CD4-positive, CD25-positive, alpha-beta regulatory T cell (primary cell): ENCODE measurements at regions not wholly inside any gene's neighbourhood (a gene's known extent, or its start where the extent isn't known, plus 50 kb on each side); places are given as distances from the start of the nearest gene placed in this dataset.

Experiments
- ATAC-seq, 2 donors: fragments of 150-1000 bp; cut with Tn5 transposase; one replicate each; pipeline ENCODE4 v1.10.0; 2021; ENCODE audit warnings: low read depth in 2 of 2, moderate number of reproducible peaks in 2 of 2, moderate library complexity in 1 of 2
- DNase-seq, 3 donors: peaks; one replicate each; pipeline versions ENCODE4 v3.0.0 to v3.0.0-alpha.2; 2012 to 2022; ENCODE audit warnings: mixed read lengths in 1 of 3
- H3K27ac ChIP-seq: one replicate; pipeline ENCODE4 v1.7.0; 2013; ENCODE audit warnings: mild to moderate bottlenecking, low read length; ENCODE audit not compliant: insufficient read depth, poor library complexity, severe bottlenecking
- H3K27me3 ChIP-seq: one replicate; pipeline ENCODE4 v1.7.0; 2013; ENCODE audit warnings: low read length; ENCODE audit not compliant: control insufficient read depth, insufficient read depth
- H3K36me3 ChIP-seq: one replicate; pipeline ENCODE4 v1.7.0; 2013; ENCODE audit warnings: mild to moderate bottlenecking, low read length, moderate library complexity; ENCODE audit not compliant: control insufficient read depth, insufficient read depth
- H3K4me1 ChIP-seq: 2 replicates; pipeline ENCODE4 v1.7.0; 2013; ENCODE audit warnings: mild to moderate bottlenecking, low read length; ENCODE audit not compliant: insufficient read depth, control insufficient read depth, poor library complexity, severe bottlenecking
- H3K4me3 ChIP-seq: one replicate; pipeline ENCODE4 v1.7.0; 2013; ENCODE audit warnings: low read depth, mild to moderate bottlenecking, low read length, moderate library complexity
- H3K9me3 ChIP-seq, 2 experiments: 1 replicate in 1 of 2; 2 replicates in 1 of 2; pipeline ENCODE4 v1.7.0; 2013; ENCODE audit warnings: low read length in 2 of 2, mild to moderate bottlenecking in 1 of 2, moderate library complexity in 1 of 2; ENCODE audit not compliant: control insufficient read depth in 2 of 2
- H3K27ac Mint-ChIP-seq, 3 donors: one replicate each; pipeline ENCODE4 v1.8.0; 2020 to 2022; ENCODE audit warnings: mild to moderate bottlenecking in 3 of 3, mixed read lengths in 3 of 3, moderate library complexity in 2 of 3
- H3K27me3 Mint-ChIP-seq: one replicate; pipeline ENCODE4 v1.8.0; 2022; ENCODE audit warnings: mild to moderate bottlenecking, mixed read lengths
- H3K36me3 Mint-ChIP-seq: one replicate; pipeline ENCODE4 v1.8.0; 2020; ENCODE audit warnings: mixed read lengths
- H3K4me1 Mint-ChIP-seq, 4 donors: one replicate each; pipeline ENCODE4 v1.8.0; 2020 to 2022; ENCODE audit warnings: mixed read lengths in 4 of 4, mild to moderate bottlenecking in 1 of 4
- H3K4me3 Mint-ChIP-seq, 4 donors: one replicate each; pipeline ENCODE4 v1.8.0; 2020 to 2022; ENCODE audit warnings: mild to moderate bottlenecking in 4 of 4, mixed read lengths in 4 of 4, moderate library complexity in 3 of 4
- H3K9me3 Mint-ChIP-seq, 7 donors: one replicate each; pipeline ENCODE4 v1.8.0; 2020 to 2022; ENCODE audit warnings: mixed read lengths in 7 of 7, mild to moderate bottlenecking in 3 of 7, moderate library complexity in 2 of 7

DNA sequence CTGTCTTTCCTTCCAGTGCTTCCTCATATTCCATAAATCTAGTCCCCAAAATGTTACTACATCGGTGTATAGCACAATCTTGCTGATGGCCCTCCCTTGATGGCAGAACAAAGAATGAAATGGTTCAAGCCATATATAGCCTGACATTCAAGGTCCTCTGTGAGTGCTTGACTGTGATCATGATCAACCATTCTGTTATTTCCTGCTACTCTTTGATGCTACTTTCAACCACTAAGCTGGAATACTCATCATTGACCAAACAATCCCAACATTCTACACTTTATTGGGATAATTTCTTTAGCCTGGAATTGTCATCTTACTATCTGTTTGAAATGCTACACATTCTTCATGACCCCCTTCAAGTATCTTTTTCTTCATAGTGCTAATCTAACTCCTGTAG is 633.9 kb downstream of the PLCL1 start:
- no peaks in the 10 kb centered on the region for H3K36me3 ChIP-seq
- H3K27me3 Mint-ChIP-seq = peaks cover 9% of the 10 kb centered on the region
- ATAC-seq = no peak
- H3K4me1 Mint-ChIP-seq = no peaks in the 10 kb centered on the region
- H3K36me3 Mint-ChIP-seq = no peaks in the 10 kb centered on the region
- H3K27ac Mint-ChIP-seq = no peak overlapping the region
- no peaks in the 10 kb centered on the region for H3K4me1 ChIP-seq
- H3K4me3 Mint-ChIP-seq = no peak overlapping the region
- peaks cover 2% of the 10 kb centered on the region for H3K27me3 ChIP-seq
- H3K9me3 Mint-ChIP-seq = peaks cover 0 to 5% (median 0%) of the 10 kb centered on the region in 7 donors
- no peak overlapping the region for H3K27ac ChIP-seq
- DNase-seq = no peak
- no peaks in the 10 kb centered on the region for H3K9me3 ChIP-seq
- no peak overlapping the region for H3K4me3 ChIP-seq

DNA sequence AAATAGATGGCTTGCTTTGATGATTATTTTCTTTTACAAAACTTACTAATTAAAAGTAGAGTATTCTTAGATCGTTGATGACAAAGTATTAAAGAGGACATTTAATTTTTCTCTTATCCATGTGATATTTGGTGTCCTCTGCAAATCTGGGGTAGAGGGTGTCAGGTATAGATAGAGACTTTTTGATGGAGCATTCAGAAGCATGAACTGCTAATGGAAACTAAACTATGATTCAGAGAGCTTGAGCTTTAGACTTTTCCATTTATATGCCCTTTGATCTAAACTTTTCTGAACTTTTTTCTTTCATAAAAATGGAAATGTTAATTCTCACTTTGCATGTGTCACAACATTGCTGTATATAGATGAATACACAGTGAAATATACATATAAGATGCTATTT is 619.7 kb downstream of the PLCL1 start:
- Mint-ChIP-seq H3K27me3 (no peaks in the 10 kb centered on the region), H3K4me1 (no peaks in the 10 kb centered on the region), H3K27ac (no peak overlapping the region)

DNA sequence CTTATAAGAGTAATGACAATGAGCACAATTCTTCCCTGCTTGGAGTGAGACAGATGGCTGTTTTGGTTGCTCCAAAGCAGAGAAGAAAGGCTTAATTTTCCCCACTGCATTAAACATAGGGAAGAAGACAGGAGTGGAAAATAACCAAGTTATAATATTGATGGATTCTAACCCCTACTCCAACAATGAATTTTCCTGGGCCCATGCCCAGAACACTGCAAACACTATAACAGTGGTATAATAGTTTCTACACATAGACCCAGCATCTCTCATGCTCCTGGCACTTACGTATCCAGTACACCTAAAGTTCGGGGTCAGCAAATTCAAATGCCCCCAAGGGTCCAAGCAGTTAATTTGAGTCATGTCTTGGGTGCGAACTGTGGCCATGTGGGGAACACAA is 613.4 kb downstream of the PLCL1 start:
- no peak for ATAC-seq
- no peak overlapping the region for H3K27ac Mint-ChIP-seq
- no peaks in the 10 kb centered on the region for H3K9me3 ChIP-seq

More for the DNA sequence above, 619.7 kb downstream of the PLCL1 start:
- ATAC-seq = no peak
- Histone ChIP-seq H3K4me3 (no peak overlapping the region), H3K9me3 (no peaks in the 10 kb centered on the region), H3K36me3 (no peaks in the 10 kb centered on the region), H3K27me3 (no peaks in the 10 kb centered on the region), H3K4me1 (no peaks in the 10 kb centered on the region), H3K27ac (no peak overlapping the region)
- Mint-ChIP-seq H3K36me3 (no peaks in the 10 kb centered on the region), H3K9me3 (peaks cover 0 to 5% (median 0%) of the 10 kb centered on the region in 7 donors), H3K4me3 (no peak overlapping the region)
- no peak for DNase-seq

DNA sequence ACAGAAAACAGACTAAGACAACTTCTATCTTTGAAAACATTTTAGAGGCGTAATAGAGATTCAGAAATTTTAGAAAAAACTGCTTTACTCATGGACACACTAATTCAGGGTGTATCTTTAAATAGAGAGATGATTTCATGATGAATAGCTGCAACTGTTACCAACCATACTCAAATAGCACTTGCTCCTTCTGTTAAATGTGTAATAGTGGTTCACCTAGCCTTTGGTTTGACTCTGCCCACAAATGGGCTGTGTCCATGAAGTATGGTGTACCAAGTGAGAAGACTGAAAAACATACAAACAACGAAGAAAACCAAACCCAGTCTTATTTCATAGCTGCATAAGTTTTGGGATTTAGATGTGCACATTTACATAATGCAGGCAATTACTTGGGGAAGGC is 610.6 kb downstream of the PLCL1 start:
- ATAC-seq = no peak
- no peak overlapping the region for H3K27ac Mint-ChIP-seq
- H3K27ac ChIP-seq = no peak overlapping the region
- H3K36me3 ChIP-seq = no peaks in the 10 kb centered on the region
- peaks cover 0 to 2% (median 0%) of the 10 kb centered on the region in 7 donors for H3K9me3 Mint-ChIP-seq
- H3K4me3 Mint-ChIP-seq = no peak overlapping the region
- H3K36me3 Mint-ChIP-seq = no peaks in the 10 kb centered on the region
- H3K4me3 ChIP-seq = no peak overlapping the region
- no peaks in the 10 kb centered on the region for H3K9me3 ChIP-seq
- H3K27me3 ChIP-seq = no peaks in the 10 kb centered on the region
- H3K4me1 Mint-ChIP-seq = no peaks in the 10 kb centered on the region
- H3K4me1 ChIP-seq = no peaks in the 10 kb centered on the region
- DNase-seq = no peak
- peaks cover 12% of the 10 kb centered on the region for H3K27me3 Mint-ChIP-seq

More for the DNA sequence above, 613.4 kb downstream of the PLCL1 start:
- Mint-ChIP-seq H3K27me3 (peaks cover 12% of the 10 kb centered on the region), H3K4me1 (no peaks in the 10 kb centered on the region), H3K9me3 (peaks cover 0 to 2% (median 0%) of the 10 kb centered on the region in 7 donors), H3K4me3 (no peak overlapping the region), H3K36me3 (no peaks in the 10 kb centered on the region)
- no peaks in the 10 kb centered on the region for H3K4me1 ChIP-seq
- no peak for DNase-seq
- no peak overlapping the region for H3K4me3 ChIP-seq
- no peaks in the 10 kb centered on the region for H3K36me3 ChIP-seq
- H3K27me3 ChIP-seq = no peaks in the 10 kb centered on the region
- no peak overlapping the region for H3K27ac ChIP-seq

DNA sequence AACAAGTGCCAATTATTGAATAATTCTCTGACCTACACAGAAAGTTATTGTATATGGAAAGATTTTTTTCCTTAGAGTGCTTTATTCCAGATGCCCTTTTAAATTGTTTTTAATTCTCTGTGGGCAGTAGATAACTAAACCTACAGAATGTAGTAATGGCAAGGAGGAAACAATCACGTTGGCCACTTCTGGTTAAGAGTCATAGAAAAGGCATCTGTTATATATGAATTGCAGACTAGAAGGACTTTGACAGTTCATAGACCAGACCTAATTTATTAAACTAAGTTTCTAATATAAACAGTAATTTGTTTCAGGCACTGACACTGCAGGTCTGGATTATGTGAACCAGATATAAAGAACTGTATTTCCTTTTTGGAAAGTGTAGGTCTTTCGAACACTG is 607.5 kb downstream of the PLCL1 start:
- Histone ChIP-seq H3K4me1 (no peaks in the 10 kb centered on the region), H3K27me3 (peaks cover 2% of the 10 kb centered on the region), H3K9me3 (no peaks in the 10 kb centered on the region), H3K27ac (no peak overlapping the region), H3K36me3 (no peaks in the 10 kb centered on the region), H3K4me3 (no peak overlapping the region)
- Mint-ChIP-seq H3K4me1 (no peaks in the 10 kb centered on the region), H3K27ac (no peak overlapping the region), H3K36me3 (no peaks in the 10 kb centered on the region), H3K4me3 (no peak overlapping the region), H3K27me3 (peaks cover 7% of the 10 kb centered on the region), H3K9me3 (peaks cover 0 to 2% (median 0%) of the 10 kb centered on the region in 7 donors)
- ATAC-seq (no peak), DNase-seq (no peak)

DNA sequence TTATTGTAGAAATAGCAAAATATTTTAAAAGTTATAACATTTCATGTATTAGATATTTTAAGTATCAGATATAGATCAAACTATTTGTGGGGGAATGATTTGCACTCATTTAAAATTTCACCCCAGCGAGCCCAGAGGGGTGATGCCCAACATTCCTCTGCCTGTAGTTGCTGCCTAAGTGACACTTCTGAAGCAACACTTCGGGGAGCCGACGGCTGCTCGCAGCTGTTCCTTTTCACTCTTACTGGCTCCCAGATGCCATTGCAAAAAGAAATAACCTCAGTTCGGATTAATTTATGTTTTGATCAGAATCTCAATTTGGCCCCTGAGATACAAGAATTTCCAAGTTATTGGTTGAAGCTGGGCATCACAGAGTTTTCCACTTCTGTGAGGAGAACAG is 603.8 kb downstream of the PLCL1 start:
- no peak for ATAC-seq
- no peaks in the 10 kb centered on the region for H3K9me3 Mint-ChIP-seq
- no peak overlapping the region for H3K4me3 Mint-ChIP-seq
- H3K36me3 ChIP-seq = no peaks in the 10 kb centered on the region
- H3K4me3 ChIP-seq = no peak overlapping the region
- H3K27ac ChIP-seq = no peak overlapping the region
- no peaks in the 10 kb centered on the region for H3K36me3 Mint-ChIP-seq
- H3K27me3 ChIP-seq = peaks cover 2% of the 10 kb centered on the region
- no peaks in the 10 kb centered on the region for H3K4me1 ChIP-seq
- H3K4me1 Mint-ChIP-seq = no peaks in the 10 kb centered on the region
- no peaks in the 10 kb centered on the region for H3K27me3 Mint-ChIP-seq
- no peak overlapping the region for H3K27ac Mint-ChIP-seq
- H3K9me3 ChIP-seq = no peaks in the 10 kb centered on the region
- no peak for DNase-seq

DNA sequence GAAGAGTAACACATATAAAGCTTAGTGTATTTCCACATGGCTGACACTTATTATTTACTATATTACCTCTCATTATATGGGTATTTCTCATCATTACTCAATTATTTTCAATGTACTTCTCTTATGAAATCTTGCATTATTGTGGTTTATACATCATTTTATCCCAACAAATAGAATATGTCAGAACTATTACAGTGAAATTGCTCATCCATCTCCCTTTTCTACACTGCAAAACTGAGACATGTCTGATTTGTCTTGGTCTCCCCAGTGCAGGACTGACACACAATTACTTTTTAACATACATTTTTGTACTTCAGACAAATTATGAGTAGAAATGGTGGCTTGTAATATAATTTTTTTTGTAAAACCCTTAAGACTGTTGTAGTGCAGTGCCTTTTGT is 600.9 kb downstream of the PLCL1 start:
- H3K9me3 Mint-ChIP-seq = no peaks in the 10 kb centered on the region
- Histone ChIP-seq H3K9me3 (no peaks in the 10 kb centered on the region), H3K4me1 (no peaks in the 10 kb centered on the region), H3K4me3 (no peak overlapping the region), H3K27ac (no peak overlapping the region), H3K27me3 (peaks cover 2% of the 10 kb centered on the region), H3K36me3 (no peaks in the 10 kb centered on the region)
- no peaks in the 10 kb centered on the region for H3K27me3 Mint-ChIP-seq
- ATAC-seq (no peak), DNase-seq (no peak)
- H3K4me3 Mint-ChIP-seq = no peak overlapping the region
- no peaks in the 10 kb centered on the region for H3K4me1 Mint-ChIP-seq
- no peak overlapping the region for H3K27ac Mint-ChIP-seq
- H3K36me3 Mint-ChIP-seq = no peaks in the 10 kb centered on the region

DNA sequence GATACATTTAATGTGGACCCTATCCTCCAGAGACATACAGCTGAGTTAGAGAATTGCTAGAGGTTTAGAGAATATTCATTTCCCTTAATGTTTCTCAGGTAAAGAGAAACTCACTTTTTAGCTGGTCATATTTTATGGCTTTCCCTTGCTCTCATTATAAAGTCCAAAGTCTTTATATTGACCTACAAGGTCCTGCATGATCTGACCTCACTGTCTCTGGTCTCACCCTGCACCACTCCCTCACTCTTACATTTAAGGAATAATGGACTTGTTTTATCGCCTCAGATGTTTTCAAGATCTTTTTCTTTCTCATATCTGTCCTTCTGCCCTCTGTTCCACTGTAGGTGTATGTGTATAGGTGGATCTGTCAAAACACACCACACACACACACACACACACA is 597.3 kb downstream of the PLCL1 start:
- ATAC-seq (no peak), DNase-seq (no peak)
- Mint-ChIP-seq H3K27me3 (no peaks in the 10 kb centered on the region), H3K27ac (no peak overlapping the region), H3K4me3 (no peak overlapping the region), H3K36me3 (peaks cover 4% of the 10 kb centered on the region), H3K4me1 (no peaks in the 10 kb centered on the region), H3K9me3 (no peaks in the 10 kb centered on the region)
- no peak overlapping the region for H3K27ac ChIP-seq
- no peak overlapping the region for H3K4me3 ChIP-seq
- no peaks in the 10 kb centered on the region for H3K9me3 ChIP-seq
- no peaks in the 10 kb centered on the region for H3K36me3 ChIP-seq
- H3K27me3 ChIP-seq = no peaks in the 10 kb centered on the region
- H3K4me1 ChIP-seq = no peaks in the 10 kb centered on the region
